NCI-H1417 treated with DMSO at 0.1 percent for 48 hours (cell line): ENCODE measurements at regions not wholly inside any gene's neighbourhood (a gene's known extent, or its start where the extent isn't known, plus 50 kb on each side); places are given as distances from the start of the nearest gene placed in this dataset.
"Not testable (repeated sequence)": the region's sequence is repeated elsewhere in the genome, so short reads cannot be mapped to it uniquely, and the experiment has no call there.

ENCODE experiments used
- DNase-seq: peaks from one replicate; lab custom pipeline; 2025; lab: John Stamatoyannopoulos, UW

DNA sequence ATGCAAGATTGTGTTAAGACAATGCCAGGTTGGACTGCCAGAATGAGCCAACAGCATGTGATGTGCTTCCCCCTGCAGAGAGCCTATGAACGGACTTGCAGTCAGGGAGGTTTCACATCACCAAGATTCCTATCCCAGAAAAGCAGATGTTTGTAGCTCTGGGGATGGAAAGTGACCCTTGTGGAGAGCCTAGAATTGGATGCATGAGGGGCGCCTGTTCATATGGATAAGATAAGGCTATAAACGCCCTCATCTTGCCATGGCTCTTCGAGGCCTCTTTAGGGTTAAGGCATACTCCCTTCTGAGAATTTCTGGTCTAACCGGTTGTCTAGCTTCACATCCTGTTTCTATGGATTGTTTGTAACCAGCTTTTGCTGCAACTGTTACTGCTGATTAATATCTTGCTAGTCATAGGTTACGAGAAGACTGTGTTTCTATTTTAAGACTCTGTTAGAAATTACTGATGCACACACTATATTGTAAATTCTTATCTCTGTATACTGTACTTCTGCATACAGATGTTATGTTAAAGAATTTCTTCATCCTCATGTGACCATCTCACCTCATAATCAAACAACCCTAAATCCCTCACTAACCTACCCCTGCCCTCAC lies 295.8 kb downstream of the PTGER3 start:
- DNase-seq, result not testable (repeated sequence)

DNA sequence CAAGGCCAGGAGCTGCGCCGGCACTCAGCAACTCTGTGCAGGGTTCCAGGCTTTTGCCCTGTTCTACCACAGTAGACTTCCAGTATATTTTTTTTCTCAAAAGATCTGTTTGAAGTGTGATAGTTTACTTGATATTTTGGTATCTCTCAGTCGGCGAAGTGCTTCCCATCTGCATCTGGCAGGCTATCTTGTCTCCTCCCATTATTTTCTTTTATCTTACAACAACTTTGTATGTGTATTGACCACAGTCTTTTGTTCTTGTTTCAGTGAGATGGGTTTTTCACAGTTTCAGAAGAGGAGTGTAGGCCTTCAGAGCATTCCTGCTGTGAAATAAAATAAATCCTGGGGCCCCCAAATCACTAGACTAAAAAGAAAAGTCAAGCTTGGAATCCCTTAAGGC lies 292.9 kb downstream of the PTGER3 start:
- no peak for DNase-seq

DNA sequence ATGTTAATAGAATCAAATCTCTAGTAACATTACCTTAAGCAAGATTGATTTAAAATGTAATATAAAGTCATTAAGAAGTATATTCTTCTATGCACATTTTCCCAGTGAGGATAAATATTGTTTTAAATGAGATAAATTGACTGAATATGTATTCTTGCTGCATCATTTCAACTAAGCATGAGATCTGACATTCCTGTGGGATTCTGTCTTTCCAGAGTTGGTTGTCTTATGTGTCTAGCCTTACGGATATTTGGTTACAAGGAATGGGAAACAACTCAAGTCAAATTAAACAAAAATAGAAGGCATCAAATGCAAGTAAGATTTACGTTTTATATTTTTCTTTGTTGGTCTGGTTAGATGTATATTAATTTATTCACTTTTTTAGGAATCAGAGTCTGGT lies 287.5 kb downstream of the PTGER3 start:
- DNase-seq, result no peak

DNA sequence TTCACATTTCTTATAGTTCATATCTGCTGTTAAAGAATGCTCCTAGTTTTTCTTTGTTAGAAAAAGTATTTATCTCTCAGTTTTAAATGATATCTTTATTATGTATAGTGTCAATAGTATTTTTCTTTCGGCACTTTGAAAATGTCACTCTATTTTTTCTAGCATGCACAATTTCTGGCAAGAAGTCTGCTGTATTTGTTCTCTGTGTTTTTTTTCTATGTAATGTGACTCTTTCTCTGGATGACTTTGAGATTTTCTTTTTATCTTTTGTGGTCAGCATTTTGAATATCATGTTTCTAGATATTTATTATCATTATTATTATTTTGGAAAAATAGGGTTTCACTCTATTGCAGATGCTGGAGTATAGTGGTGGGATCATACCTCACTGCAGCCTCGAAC lies 285.2 kb downstream of the PTGER3 start:
- no peak for DNase-seq

DNA sequence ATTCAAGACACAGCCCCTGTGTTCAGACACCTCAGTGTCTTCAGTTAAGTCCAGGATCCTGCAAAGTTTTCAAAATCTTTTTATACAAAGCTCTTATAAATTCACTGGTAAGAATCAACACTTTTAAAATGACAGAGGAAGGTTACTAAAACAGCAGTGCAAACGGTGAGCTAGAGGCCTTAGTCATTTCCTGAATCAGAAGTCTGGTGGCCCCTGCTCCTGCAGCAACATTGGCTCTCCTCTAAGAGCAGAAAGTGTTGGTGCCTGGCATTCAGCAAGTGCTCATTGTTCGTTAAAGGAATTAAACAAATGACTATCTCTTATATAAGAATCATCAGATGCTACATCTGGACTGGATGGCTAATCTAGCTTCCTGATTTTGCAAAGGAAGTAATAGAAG lies 282.9 kb downstream of the PTGER3 start:
- DNase-seq, result no peak

DNA sequence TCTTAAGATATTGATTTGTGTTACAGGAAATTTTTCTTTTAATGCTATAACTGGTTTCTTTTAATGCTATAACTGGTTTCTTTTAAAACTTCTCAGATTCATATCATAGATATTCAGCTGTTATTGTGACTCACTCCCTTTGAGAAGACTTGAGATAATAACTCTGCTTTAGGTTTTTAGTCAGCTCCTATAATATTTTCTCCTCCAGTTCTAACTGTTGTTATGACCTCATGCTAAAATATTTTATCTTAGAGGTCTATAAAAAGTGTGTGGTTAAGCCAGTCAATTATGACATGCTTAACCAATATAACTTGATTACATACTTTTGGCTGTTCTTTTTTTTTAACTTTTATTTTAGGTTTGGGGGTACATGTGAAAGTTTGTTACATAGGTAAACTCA lies 280.2 kb downstream of the PTGER3 start:
- no peak for DNase-seq

DNA sequence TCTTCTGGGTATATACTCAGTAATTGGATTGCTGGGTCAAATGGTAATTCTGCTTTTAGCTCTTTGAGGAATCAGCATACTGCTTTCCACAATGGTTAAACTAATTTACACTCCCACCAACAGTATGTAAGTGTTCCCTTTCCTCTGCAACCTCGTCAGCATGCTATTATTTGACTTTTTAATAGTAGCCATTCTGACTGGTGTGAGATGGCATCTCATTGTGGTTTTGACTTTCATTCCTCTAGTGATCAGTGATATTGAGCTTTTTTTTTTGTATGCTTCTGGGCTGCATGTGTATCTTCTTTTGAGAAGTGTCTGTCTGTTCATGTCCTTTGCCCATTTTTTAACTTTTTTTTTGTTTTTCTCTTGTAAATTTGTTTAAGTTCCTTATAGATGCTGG lies 279.4 kb downstream of the PTGER3 start:
- no peak for DNase-seq

DNA sequence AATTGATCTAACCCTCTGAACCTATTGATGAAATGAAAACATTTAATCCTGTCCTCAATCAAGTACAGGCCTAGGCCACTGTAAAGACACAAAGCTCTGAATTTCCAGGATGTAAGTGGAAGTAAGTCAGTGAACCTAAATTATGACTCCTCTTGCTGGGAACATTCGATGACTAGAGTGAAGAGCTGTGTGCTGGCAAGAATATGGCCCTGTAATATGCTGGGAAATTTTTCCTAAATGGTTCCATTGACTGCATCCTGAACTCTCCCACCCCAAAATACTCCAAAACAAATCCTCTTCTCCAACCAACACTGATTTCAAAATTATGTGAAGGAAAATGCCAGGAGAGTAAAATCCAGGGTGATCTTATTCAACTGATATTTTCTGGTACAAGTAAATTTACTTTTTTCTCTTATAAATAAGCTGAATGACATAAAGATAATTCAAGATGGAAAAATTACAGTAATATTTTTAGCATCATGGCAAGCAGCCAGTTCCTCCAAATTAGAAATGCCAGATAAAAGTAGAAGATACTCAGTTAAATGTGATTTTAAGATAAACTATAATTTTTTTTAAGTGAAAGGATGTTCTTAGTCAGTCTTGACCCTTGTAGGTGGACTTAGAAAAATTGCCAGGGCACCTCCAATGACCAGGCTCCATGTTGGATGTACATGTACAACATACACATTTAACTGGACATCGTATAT lies 269.4 kb downstream of the PTGER3 start:
- no peak for DNase-seq

DNA sequence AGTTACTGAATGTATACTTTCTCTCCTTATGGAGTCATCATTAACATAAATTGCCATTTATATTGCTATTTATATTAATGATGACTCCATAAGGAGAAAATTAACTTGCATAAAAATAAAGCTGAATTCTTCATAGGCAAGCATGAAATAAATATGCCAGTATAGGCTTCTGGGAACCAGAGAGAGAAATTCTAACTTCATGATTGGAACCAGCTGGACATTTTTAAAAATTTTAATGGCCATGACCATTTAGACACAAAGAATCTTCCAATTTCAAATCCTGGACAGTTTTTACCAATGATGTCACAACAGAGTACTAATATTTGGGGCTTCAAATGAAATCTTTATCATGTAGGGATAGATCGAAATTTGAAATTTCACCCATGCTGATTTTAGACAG lies 268.7 kb downstream of the PTGER3 start:
- no peak for DNase-seq

DNA sequence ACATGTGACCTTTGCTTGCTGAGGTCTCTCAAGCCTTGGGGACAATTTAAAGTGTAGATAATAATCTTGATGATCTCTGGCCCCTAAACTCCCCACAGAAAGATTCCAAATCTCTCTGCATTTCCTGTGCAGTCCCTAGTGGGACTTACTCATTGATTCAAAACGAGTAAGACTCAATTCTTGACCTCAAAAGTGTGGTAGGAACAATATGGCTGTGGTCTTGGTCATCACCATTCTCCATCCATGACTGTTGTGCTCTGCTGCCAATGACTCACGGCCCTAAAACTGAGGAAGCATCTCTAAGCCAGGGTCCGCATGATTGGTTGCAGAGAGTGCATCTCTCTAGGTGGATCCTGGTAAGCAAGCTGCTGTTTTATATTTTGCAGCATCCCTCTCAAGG lies 268.0 kb downstream of the PTGER3 start:
- DNase-seq, result no peak

DNA sequence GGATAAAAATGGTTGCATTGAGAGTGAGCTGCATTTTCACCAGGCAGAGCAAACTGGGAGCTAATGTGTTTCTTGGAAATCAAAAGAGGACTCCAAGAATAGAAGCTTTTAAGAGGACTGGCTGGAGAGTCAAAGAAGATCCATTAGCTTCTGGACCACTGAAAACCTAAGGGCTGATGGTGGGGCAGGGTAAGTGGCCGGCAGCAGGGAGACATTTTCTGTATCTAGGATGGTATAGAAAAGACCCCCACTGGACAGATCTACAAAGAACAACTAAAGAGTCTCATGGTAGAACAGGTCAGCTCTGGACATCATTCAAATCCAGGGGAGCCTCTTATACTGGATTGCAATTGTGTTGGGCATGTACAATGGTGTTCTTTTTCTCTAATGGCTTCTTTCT lies 262.3 kb downstream of the PTGER3 start:
- DNase-seq, result no peak

DNA sequence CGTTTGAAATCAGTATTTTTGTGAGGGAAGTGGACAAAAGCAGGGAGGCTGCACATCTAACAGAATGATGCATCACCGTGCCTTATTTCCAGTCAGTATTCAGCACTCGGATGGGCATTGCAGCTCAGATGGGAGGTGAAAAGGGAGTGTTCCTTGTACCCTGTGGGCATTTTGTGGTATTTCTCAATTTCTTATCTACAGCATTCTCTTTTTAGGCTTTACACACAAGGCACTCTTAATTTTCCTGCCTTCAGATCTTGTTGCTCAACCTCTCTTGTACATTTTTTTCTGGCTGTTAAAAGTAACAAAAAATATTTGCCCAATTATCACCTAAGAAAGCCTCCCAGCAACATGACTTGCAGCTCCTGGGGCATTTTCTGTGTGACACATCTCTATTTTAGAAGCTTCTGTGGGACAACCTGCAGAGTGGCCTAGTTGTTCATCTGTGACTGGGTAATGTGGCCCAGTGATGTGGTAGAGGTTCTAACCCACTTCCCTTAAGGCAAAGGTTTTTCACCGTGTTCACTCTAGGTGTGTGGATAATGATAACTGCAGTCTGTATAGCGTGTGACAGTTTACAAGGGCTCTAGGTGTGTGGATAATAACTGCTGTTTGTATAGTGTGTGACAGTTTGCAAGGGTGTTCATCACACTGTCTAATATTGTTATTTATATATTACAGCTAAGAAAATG lies 257.2 kb downstream of the PTGER3 start:
- DNase-seq, result no peak

DNA sequence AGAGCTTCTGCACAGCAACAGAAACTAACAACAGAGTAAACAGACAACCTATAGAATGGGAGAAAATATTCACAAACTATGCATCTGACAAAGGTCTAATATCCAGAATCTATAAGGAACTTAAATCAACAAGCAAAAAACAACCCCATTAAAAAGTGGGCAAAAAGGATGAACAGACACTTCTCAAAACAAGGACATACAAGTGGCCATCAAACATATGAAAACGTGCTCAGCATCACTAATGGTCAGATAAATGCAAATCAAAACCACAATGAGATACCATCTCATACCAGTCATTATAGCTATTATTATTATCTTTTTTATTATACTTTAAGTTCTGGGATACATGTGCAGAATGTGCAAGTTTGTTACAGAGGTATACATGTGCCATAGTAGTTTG lies 252.6 kb downstream of the PTGER3 start:
- DNase-seq, result not testable (repeated sequence)

DNA sequence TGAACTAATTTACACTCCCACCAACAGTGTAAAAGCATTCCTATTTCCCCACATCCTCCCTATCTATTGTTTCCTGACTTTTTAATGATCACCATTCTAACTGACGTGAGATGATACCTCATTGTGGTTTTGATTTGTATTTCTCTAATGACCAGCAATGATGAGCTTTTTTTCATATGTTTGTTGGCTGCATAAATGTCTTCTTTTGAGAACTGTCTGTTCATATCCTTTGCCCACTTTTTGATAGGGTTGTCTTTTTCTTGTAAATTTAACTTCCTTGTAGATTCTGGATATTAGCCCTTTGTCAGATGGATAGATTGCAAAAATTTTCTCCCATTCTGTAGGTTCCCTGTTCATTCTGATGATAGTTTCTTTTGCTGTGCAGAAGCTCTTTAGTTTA lies 251.3 kb downstream of the PTGER3 start:
- DNase-seq, result not testable (repeated sequence)

DNA sequence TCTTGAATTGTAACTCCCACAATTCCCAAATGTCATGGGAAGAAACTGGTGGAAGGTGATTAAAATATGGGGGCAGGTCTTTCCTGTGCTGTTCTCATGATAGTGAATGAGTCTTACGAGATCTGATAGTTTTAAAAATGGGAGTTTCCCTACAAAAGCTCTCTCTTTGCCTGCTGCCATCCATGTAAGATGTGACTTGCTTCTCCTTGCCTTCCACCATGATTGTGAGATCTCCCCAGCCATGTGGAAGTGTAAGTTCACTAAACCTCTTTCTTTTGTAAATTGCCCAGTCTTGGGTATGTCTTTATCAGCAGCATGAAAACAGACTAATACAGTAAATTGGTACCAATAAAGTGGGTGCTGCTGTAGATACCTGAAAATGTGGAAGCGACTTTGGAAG lies 245.0 kb downstream of the PTGER3 start:
- DNase-seq, result not testable (repeated sequence)

DNA sequence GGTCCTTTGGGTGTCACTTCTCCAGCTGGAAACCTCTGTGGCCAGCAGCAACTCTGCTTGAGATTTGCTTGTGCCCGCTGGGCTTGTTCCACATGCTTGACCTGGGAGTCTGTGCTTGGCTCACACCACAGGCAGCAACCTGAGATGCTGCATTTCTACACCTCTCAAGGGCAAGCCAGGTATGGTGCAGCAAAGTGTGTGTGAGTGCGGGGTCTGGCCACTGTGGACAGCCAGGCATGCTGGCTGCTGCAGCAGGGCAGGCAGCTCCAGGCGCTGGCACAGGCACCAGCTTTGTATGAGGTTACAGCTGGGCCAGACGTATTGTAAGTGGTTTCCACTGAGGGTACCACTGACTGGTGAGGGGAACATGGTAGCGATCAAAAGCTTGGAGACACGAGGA lies 242.0 kb downstream of the PTGER3 start:
- no peak for DNase-seq

DNA sequence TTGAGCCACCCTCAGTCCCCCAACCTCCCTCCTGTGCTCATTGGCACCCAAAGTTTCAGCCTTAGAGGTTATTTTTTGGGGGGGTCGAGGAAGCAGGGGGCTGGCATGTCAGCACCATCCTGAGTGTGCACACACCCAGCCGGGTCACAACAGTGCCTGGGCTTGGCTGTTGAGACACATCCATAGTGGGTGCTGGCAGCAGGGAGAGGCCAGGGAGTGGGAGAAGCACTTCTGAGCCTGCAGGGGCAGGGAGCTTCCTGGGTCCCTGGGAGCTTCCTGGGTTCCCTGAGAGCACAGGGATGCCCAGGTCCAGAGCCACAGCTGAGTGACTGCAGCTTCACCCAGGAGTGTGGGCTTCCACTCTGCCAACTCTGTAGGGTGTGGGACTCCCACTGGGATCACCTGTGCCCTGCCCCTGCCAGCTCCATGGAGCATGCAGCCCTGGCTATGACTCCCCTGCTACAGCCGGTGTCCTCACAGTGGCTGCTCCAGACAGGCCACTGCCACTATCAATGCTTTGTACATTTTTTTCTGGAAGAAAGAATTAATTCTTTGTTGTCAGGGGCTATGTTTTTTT lies 240.4 kb downstream of the PTGER3 start:
- no peak for DNase-seq

DNA sequence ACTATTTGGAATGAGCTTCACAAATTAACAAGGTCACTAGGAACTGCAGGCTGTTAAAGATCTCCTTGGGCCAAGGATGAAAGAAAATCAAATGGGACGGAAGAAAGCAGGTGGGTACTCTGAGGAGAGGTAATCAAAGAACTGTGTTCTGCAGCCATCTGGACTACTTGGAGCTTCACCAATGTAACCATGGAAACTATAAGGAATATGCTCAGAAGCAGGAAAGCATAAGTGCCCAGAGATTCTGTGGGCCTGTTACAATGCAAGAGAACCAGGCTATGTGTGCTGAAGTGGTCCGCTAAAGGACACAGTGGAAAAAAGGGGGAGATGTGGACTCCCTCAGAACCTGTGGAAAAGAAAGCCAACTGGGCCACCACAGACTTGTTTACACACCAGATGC lies 238.5 kb downstream of the PTGER3 start:
- no peak for DNase-seq

DNA sequence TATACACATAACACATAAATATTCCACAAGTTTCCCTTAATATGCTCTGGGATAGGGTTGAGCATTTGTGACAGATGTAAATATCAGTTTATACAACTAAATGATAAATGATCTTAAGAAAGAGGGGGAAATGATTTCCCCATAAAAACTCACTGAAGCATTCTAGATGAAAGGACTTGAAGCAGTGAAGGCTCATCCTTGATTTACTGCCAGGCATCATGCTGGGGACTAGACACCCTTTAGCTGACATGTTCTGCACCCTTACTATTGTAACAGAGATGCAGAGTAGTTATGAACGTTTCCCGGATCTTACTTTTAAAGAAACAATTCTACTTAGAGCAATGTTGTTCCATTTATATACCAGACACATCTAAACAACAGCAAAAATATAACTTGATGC lies 235.8 kb downstream of the PTGER3 start:
- DNase-seq, result no peak

DNA sequence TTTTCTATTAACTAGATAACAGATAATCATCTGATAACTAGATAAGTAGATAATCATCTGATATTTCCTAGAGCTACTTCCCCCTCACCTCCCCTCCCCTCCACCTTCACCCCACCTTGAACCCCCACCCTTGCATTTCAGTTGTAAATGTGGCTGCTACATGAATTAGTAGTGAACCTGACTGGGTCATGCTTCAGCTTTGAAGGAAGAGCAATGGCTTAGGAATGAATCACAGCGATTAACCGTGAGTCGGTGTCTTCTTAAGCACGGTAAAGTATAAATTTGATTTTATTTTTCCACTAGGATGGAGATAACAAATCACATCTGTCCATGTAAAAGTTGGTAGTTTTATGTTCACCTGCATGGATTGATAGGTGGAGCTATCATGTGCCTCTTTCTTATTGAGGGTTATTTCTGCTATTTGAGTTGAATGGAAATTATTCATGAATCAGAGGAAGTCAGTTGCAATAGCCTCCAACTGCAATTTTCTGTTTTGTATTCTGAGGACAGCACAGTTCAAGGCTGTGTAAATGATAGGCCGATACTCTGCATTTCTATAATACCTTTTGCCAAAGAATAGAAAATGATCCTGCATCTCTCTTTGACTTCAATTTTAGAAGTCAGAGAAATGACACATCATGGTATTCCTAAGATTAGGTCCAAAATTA lies 235.0 kb downstream of the PTGER3 start:
- DNase-seq, result no peak

DNA sequence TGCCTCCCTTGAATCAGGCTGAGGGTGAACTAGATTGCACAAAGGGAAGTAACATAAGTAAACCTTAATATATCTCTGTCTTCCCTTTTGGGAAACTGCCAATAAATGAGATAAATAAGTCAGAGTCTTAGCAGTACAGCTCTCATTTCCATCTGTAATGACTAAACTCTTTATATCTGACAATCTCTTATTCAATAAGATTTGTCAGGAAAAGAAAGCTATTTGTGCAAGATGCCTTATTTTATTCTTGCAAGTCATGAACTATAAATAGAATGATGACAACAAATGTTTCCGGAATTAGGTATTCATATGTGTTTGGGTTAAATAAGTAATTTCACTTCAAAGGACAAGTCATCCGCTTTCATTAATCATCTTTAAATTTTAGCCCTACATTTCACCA lies 229.2 kb downstream of the PTGER3 start:
- DNase-seq, result no peak

DNA sequence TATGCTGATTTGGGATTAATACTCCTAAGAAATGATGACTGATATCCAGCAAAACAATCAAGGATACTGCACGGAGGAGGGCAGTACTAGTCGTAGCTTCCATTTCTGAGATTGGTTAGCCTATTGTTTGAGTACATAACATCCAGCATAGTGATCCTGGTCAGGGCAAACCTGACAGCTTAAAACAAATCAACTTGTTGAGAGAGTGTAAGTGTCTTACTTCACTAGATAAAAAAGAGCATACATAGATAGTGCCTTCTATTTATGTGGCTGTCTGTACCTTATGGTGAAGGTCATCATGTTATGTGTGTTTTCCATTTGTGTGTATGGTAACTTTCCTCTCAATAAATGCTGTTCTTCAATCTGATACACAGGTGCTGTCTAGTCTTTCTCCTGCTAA lies 228.4 kb downstream of the PTGER3 start:
- DNase-seq, result no peak

DNA sequence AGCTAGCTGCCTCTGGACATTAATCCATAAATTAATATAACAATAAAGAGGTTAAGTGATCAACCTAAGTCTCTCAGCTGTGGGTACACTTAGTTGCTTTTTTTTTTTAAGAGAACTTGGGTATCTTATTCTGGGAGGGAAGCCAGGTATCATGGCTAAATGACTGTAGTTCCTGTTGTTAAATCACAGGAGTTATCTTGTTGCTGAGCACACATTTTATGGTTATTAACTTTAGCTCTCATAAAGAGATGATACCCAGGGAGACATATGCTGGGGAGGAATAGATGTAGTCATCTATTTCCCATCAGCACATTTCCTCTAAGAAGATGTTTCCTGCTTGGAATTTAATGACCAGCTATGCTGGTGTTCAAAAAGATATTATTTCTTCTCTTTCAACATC lies 227.8 kb downstream of the PTGER3 start:
- no peak for DNase-seq
